ENCODE measurements at regions not wholly inside any gene's neighbourhood (a gene's known extent, or its start where the extent isn't known, plus 50 kb on each side); places are given as distances from the start of the nearest gene placed in this dataset.

DNA sequence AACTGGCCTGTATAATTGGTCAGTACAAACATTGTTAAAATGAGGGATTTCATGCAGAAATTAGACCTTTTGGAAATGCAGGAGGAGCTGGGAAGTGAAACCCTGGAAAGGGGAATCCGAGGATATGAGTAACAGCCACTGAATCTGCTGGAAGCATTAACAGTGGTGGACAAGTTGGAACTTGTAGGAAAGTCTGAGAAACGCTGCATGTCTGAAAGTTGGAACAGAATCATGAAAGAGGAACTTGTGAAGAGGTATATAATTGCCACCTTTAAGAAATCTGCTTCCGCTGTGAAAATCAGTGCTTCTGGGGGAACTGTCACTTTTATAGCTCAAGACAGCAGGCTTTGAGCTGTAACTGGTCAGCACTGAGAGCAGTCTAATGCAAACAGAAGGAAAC is 716.5 kb upstream of the PRR20A start:
- Histone ChIP-seq H3K9me3 (ENCODE audit: control insufficient read depth, insufficient read depth, low read depth, low read length) (no peaks in the 10 kb centered on the region), H3K4me1 (ENCODE audit: control insufficient read depth, insufficient read depth, low read length) (no peaks in the 10 kb centered on the region), H3K27ac (ENCODE audit: extremely low read depth, low read depth, low read length) (no peak overlapping the region), H3K36me3 (ENCODE audit: control insufficient read depth in 2 of 2, insufficient read depth in 1 of 2, low read length in 2 of 2) (no peaks in the 10 kb centered on the region), H3K4me3 (ENCODE audit: low read depth, low read length) (no peak overlapping the region)
- CTCF ChIA-PET: no interaction called here
- POLR2A ChIA-PET: no interaction called here
- TF ChIP-seq GLIS2 (tag by site-specific recombination; IDR thresholded peaks at IDR 0.05): no peak

DNA sequence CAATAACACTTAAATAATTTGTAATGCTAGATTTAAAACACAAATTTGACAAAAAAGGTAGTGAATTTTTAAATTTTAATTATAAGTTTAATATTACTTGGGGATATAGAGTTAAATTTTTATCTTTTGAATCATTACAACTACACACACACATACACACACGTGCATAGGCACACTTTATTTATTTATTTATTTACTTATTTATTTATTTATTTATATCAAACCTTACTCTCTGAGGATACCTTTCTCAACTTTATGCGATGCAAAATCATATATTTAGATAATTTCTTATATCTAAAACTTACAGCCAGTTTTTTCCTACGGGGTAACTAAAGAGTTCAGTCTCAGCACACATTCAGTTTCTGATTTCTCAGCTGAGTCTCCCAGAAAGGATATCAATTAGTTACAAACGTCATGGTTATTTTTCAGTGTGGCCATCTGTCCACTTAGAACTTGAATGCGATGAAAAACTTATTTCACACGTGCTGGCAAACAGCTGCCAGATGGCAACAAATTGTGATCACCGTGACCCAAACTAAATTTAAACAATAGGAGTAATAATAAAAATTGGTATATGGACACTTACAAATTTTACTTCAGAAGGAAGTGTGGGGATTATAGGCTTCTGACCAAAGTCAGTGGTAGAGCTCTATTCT is 683.1 kb upstream of the PRR20A start:
- Histone ChIP-seq H3K36me3 (ENCODE audit: control insufficient read depth in 2 of 2, insufficient read depth in 1 of 2, low read length in 2 of 2) (no peaks in the 10 kb centered on the region), H3K27ac (ENCODE audit: extremely low read depth, low read depth, low read length) (no peak overlapping the region), H3K9me3 (ENCODE audit: control insufficient read depth, insufficient read depth, low read depth, low read length) (no peaks in the 10 kb centered on the region), H3K4me1 (ENCODE audit: control insufficient read depth, insufficient read depth, low read length) (no peaks in the 10 kb centered on the region), H3K4me3 (ENCODE audit: low read depth, low read length) (no peak overlapping the region)
- ChIA-PET CTCF (no interaction called here), POLR2A (no interaction called here)
- no peak for TF ChIP-seq ZFP3 (tag by site-specific recombination; IDR thresholded peaks at IDR 0.05; ENCODE audit: low read depth)
- TF ChIP-seq ZNF549 (tag by site-specific recombination; IDR thresholded peaks at IDR 0.05): no peak
- peak; percentile 33 for TF ChIP-seq ZNF555 (tag by site-specific recombination; conservative IDR thresholded peaks at IDR 0.05)
- TF ChIP-seq, protein P1, sequence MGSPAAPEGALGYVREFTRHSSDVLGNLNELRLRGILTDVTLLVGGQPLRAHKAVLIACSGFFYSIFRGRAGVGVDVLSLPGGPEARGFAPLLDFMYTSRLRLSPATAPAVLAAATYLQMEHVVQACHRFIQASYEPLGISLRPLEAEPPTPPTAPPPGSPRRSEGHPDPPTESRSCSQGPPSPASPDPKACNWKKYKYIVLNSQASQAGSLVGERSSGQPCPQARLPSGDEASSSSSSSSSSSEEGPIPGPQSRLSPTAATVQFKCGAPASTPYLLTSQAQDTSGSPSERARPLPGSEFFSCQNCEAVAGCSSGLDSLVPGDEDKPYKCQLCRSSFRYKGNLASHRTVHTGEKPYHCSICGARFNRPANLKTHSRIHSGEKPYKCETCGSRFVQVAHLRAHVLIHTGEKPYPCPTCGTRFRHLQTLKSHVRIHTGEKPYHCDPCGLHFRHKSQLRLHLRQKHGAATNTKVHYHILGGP (tag by site-specific recombination; IDR thresholded peaks at IDR 0.05): no peak
- no peak for TF ChIP-seq ZNF157 (tag by site-specific recombination; IDR thresholded peaks at IDR 0.05)
- peak; percentile 54 for TF ChIP-seq ZNF426 (tag by site-specific recombination; IDR thresholded peaks at IDR 0.05)
- no peak for TF ChIP-seq ZNF239 (tag by site-specific recombination; IDR thresholded peaks at IDR 0.05)
- TF ChIP-seq, protein P2, sequence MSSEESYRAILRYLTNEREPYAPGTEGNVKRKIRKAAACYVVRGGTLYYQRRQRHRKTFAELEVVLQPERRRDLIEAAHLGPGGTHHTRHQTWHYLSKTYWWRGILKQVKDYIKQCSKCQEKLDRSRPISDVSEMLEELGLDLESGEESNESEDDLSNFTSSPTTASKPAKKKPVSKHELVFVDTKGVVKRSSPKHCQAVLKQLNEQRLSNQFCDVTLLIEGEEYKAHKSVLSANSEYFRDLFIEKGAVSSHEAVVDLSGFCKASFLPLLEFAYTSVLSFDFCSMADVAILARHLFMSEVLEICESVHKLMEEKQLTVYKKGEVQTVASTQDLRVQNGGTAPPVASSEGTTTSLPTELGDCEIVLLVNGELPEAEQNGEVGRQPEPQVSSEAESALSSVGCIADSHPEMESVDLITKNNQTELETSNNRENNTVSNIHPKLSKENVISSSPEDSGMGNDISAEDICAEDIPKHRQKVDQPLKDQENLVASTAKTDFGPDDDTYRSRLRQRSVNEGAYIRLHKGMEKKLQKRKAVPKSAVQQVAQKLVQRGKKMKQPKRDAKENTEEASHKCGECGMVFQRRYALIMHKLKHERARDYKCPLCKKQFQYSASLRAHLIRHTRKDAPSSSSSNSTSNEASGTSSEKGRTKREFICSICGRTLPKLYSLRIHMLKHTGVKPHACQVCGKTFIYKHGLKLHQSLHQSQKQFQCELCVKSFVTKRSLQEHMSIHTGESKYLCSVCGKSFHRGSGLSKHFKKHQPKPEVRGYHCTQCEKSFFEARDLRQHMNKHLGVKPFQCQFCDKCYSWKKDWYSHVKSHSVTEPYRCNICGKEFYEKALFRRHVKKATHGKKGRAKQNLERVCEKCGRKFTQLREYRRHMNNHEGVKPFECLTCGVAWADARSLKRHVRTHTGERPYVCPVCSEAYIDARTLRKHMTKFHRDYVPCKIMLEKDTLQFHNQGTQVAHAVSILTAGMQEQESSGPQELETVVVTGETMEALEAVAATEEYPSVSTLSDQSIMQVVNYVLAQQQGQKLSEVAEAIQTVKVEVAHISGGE (tag by site-specific recombination; conservative IDR thresholded peaks at IDR 0.05; ENCODE audit: low read depth): peak; percentile 46; the same call in 1 of the 2 replicates
- 0 out of 2 replicates have a peak, but pooled peaks have one; percentile 5 for TF ChIP-seq ZNF654 (tag by site-specific recombination; IDR thresholded peaks at IDR 0.05; ENCODE audit: low read depth)
- TF ChIP-seq ZNF335 (tag by site-specific recombination; conservative IDR thresholded peaks at IDR 0.05): no peak
- no peak for TF ChIP-seq MYNN (tag by site-specific recombination; IDR thresholded peaks at IDR 0.05; ENCODE audit: borderline replicate concordance)
- TF ChIP-seq ZBTB8A (tag by site-specific recombination; IDR thresholded peaks at IDR 0.05): 0 out of 2 replicates have a peak, but pooled peaks have one; percentile 35
- no peak for TF ChIP-seq ZNF221 (tag by site-specific recombination; IDR thresholded peaks at IDR 0.05; ENCODE audit: borderline replicate concordance)
- TF ChIP-seq, protein P3, sequence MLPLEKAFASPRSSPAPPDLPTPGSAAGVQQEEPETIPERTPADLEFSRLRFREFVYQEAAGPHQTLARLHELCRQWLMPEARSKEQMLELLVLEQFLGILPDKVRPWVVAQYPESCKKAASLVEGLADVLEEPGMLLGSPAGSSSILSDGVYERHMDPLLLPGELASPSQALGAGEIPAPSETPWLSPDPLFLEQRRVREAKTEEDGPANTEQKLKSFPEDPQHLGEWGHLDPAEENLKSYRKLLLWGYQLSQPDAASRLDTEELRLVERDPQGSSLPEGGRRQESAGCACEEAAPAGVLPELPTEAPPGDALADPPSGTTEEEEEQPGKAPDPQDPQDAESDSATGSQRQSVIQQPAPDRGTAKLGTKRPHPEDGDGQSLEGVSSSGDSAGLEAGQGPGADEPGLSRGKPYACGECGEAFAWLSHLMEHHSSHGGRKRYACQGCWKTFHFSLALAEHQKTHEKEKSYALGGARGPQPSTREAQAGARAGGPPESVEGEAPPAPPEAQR (tag by site-specific recombination; IDR thresholded peaks at IDR 0.05): no peak
- no peak for TF ChIP-seq ZNF324 (tag by site-specific recombination; IDR thresholded peaks at IDR 0.05)
- no peak for TF ChIP-seq ZNF830 (tag by site-specific recombination; IDR thresholded peaks at IDR 0.05; ENCODE audit: low read depth)
- TF ChIP-seq, protein P4, sequence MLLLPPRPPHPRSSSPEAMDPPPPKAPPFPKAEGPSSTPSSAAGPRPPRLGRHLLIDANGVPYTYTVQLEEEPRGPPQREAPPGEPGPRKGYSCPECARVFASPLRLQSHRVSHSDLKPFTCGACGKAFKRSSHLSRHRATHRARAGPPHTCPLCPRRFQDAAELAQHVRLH (tag by site-specific recombination; IDR thresholded peaks at IDR 0.05): no peak
- TF ChIP-seq ZNF132 (tag by site-specific recombination; IDR thresholded peaks at IDR 0.05; ENCODE audit: borderline replicate concordance): no peak
- TF ChIP-seq TCF7L2 (IDR thresholded peaks at IDR 0.05; ENCODE audit: borderline replicate concordance, low read depth, low read length): no peak
- 0 out of 2 replicates have a peak, but pooled peaks have one; percentile 26 for TF ChIP-seq ZNF623 (tag by site-specific recombination; IDR thresholded peaks at IDR 0.05)
- TF ChIP-seq HOXC10 (CRISPR knock-in tag; IDR thresholded peaks at IDR 0.05): no peak
- TF ChIP-seq KLF8 (tag by site-specific recombination; IDR thresholded peaks at IDR 0.05): no peak
- TF ChIP-seq TRIM28 (IDR thresholded peaks at IDR 0.05; ENCODE audit: borderline replicate concordance, low read length): no peak
- TF ChIP-seq ZNF433 (tag by site-specific recombination; IDR thresholded peaks at IDR 0.05; ENCODE audit: low read depth): 0 out of 2 replicates have a peak, but pooled peaks have one; percentile 31
- TF ChIP-seq, protein P5, sequence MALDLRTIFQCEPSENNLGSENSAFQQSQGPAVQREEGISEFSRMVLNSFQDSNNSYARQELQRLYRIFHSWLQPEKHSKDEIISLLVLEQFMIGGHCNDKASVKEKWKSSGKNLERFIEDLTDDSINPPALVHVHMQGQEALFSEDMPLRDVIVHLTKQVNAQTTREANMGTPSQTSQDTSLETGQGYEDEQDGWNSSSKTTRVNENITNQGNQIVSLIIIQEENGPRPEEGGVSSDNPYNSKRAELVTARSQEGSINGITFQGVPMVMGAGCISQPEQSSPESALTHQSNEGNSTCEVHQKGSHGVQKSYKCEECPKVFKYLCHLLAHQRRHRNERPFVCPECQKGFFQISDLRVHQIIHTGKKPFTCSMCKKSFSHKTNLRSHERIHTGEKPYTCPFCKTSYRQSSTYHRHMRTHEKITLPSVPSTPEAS (tag by site-specific recombination; IDR thresholded peaks at IDR 0.05): no peak
